Activated CD8-positive, alpha-beta memory T cell treated with anti-CD3 and anti-CD28 coated beads, Interleukin-2, amount 50 U/mL, for 24 hours (primary cell): ENCODE measurements at regions not wholly inside any gene's neighbourhood (a gene's known extent, or its start where the extent isn't known, plus 50 kb on each side); places are given as distances from the start of the nearest gene placed in this dataset.
A peak's percentile ranks its signal among the peaks of the same experiment; 100 is the strongest.

Experiments
- DNase-seq: peaks from one replicate; pipeline ENCODE4 v3.0.0-alpha.2; 2020; ENCODE audit errors: extremely low read depth

GRCh38 chr15:92565351-92566125 is 90.0 kb downstream of the FAM174B start:
- no peak for DNase-seq

- no peak for DNase-seq
Measured at GRCh38 chr15:92561754-92562153, 93.8 kb downstream of the FAM174B start.

GRCh38 chr15:92553317-92553716 is 102.3 kb downstream of the FAM174B start:
- DNase-seq = no peak

- DNase-seq = no peak
Measured at GRCh38 chr15:92545996-92546395, 109.6 kb downstream of the FAM174B start.

DNA sequence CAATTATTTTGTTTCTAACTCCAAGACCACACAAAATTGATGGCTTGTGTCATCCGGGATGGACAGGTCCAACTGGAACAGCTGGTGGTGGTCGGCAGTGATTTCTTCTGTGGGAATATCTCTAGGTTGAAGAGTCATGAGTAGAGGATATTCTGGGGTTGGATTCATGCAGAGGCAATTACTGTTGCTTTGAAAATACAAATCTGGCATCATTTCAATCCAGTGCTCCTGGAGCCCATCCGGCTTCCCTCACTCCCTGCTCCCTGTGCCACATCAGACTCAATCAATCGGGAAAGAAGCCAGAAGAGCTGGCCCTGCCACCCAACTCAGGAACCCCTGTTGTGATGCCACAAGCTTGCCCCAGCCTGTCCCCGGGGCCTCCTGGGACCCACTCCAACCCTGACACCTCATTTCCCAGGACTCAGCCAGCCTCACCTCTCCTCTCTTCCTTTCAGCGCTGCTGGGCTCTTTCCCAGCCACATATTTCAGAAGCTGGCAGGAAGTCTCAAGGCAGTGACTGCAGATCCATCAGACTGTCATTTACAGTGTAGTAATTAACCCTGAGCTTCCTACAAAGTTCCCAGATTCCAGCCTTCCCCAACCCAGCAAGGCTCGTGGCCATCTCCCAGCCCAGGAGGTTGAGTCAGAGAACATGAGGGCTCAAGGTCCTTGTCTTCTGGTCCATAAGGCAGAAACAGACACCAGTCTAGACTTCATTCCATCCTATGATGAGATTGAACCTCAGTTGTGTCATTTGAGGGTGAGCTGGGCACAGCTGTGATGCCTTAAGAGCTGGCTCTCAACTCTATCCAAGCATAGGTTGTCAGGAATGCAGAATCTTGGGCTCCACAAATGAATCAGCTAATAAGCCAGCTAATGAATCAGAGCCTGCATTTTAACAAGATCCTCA is 114.0 kb downstream of the FAM174B start:
- DNase-seq = no peak

DNA sequence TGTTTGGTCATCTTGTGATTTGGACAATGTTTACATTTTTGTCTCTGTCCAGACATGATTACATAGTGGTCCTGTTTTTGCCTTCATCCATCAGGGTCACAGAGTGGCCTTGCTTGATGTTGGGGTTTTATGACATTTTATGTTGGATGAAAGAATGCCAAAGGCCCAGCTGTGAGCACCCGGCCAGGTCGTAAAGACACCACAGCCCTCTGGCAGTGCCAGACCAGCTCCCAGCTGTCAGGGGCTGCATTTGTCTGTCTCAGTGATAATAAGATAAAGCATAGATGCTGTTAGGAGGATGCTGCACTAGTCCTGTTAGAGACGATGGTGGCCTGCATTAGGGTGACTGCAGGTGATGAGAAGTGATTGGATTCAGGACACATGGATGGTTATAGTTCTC is 117.5 kb downstream of the FAM174B start:
- DNase-seq = no peak

- DNase-seq = no peak
Measured at GRCh38 chr15:92533298-92533697, 122.3 kb downstream of the FAM174B start.

- DNase-seq = no peak
Measured at GRCh38 chr15:92531406-92531805, 124.2 kb downstream of the FAM174B start.

- DNase-seq = no peak
Measured at GRCh38 chr15:92528736-92529135, 126.8 kb downstream of the FAM174B start.

- DNase-seq = no peak
Measured at GRCh38 chr15:92527197-92527596, 128.4 kb downstream of the FAM174B start.

DNA sequence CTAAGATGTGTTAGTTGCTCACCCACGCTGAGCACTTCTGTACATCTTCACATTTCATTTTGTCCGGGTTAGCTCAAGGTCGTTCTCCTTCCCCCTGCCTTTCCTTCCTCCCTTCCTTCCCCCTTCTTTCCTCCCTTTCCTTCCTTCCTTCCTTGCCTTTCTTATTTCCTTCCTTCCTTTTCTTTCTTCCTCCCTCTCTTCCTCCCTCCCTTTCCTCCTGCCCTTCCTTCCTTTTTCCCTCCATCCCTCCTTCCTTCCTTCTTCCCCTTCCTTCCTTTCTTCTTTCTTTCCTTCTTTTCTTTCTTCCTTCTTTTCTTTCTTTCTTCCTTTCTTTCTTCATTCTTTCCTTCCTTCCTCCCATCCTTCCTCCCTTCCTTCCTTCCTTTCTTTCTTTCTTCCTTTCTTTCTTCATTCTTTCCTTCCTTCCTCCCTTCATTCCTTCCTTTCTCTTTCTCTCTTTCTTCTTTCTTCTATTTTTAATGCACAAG is 129.8 kb downstream of the FAM174B start:
- DNase-seq = no peak

- no peak for DNase-seq
Measured at GRCh38 chr15:92524874-92525565, 130.6 kb downstream of the FAM174B start.

DNA sequence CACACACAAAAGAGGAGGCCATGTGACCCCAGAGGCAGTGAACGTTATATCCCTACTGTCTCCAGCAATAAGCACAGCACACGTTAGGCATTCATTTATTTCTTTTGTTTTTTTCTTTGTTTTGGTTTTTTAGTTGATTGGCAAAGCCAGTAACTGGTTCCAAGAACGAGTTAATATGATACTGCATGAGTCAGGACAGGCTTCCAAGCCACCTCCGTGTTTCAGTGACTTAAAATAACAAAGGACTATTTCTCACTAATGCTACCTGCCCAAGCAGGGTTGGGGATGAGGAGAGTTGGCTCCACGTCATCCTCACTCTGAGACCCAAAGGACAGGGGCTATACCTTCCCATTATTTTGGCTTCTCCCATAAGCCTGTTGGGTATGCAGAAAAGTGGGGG is 130.5 kb downstream of the ST8SIA2 start:
- no peak for DNase-seq

DNA sequence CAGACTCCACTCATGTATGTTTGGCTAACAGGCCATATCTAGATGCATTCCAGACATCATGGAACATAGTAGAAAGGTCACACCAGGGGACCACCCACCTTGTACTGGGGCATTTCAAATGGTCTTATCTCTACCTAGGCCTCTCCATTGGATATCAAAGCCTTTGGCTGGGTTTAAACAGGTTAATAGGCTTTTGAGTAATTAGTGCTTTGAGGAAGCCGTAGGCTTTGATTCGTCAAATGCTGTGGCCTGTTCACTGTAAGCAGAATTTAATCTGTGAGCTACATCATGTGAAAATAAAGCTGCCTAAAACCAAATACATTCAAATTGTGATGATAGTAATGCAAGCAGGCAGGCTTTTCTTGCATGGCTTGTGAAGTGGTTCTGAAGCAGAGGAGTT is 129.5 kb downstream of the ST8SIA2 start:
- no peak for DNase-seq

DNA sequence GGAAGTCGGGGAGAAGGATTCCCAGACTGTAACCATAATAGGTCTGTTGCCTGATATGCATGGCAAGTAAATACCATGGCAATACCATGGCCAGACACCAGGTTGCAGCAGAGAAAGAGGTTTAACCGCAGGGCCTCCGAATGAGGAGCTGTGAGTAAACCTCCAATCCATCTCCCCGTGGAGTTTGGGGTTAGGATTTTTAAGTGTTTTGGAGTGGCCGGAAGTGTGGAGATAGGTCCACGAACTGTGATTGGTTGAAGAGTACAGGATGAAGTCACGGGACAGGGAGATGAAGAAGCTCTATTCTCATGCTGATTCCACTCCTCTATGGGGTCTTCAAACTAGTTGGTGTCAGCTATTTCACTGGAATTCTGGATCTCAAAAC is 127.9 kb downstream of the ST8SIA2 start:
- DNase-seq = peak; percentile 10

- no peak for DNase-seq
Measured at GRCh38 chr15:92520914-92521623, 127.4 kb downstream of the ST8SIA2 start.

GRCh38 chr15:92519709-92520108 is 126.0 kb downstream of the ST8SIA2 start:
- no peak for DNase-seq
